ENCODE measurements at regions not wholly inside any gene's neighbourhood (a gene's known extent, or its start where the extent isn't known, plus 50 kb on each side); places are given as distances from the start of the nearest gene placed in this dataset.
A peak's percentile ranks its signal among the peaks of the same experiment; 100 is the strongest.

DNA sequence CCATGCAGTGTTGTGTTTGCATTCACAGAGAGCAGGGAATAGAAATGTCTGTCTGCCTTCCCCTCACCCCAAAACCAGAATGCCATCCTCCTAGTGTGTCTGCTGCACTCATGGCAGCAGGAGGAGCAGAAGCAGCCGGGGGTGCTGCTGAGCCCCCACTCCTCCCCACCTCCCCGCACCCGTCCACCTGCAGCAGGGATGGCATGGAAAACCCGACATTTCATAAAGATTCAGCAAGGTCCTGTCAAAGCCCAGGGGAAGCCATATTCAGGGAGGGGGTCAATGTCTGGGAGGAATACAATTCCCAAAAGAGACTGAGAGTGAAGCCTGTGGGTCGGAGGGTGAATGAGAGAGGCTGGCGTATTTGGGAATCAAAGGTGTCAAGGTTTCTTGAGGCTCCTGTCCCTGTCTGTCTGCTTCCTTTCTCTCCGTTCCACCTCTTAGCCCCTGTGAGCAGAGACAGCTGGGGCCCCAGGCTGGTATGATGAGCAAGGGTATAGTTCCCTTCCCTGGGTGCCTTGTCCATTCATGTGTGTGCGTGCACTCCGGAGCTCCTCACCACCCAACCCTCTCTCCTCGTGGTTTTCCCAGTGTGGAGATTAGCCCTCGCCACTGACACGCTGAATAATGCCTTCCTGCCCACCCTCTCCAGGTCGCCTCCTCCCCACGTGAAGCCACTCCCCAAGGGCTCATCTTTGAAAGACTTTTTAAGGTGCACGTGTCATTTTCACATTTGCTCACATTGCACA lies 133.5 kb upstream of the ZNF236 start:
- H3K36me3 ChIP-seq: no peaks in the 10 kb centered on the region
- no peak overlapping the region for H3K27ac ChIP-seq
- no peaks in the 10 kb centered on the region for H3K9me3 ChIP-seq
- H3K27me3 ChIP-seq (replicated peaks; ENCODE audit: insufficient read depth): no peaks in the 10 kb centered on the region
- no peaks in the 10 kb centered on the region for H3K4me1 ChIP-seq (ENCODE audit: control insufficient read depth in 1 of 2, low read depth in 2 of 2)
- no peak for DNase-seq (ENCODE audit: low spot score)
- no peak for ATAC-seq (ENCODE audit: insufficient number of reproducible peaks, low FRiP score, low read depth)
- TF ChIP-seq, protein P1, sequence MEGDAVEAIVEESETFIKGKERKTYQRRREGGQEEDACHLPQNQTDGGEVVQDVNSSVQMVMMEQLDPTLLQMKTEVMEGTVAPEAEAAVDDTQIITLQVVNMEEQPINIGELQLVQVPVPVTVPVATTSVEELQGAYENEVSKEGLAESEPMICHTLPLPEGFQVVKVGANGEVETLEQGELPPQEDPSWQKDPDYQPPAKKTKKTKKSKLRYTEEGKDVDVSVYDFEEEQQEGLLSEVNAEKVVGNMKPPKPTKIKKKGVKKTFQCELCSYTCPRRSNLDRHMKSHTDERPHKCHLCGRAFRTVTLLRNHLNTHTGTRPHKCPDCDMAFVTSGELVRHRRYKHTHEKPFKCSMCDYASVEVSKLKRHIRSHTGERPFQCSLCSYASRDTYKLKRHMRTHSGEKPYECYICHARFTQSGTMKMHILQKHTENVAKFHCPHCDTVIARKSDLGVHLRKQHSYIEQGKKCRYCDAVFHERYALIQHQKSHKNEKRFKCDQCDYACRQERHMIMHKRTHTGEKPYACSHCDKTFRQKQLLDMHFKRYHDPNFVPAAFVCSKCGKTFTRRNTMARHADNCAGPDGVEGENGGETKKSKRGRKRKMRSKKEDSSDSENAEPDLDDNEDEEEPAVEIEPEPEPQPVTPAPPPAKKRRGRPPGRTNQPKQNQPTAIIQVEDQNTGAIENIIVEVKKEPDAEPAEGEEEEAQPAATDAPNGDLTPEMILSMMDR (IDR thresholded peaks at IDR 0.05): no peak
- no peak overlapping the region for H3K4me3 ChIP-seq

DNA sequence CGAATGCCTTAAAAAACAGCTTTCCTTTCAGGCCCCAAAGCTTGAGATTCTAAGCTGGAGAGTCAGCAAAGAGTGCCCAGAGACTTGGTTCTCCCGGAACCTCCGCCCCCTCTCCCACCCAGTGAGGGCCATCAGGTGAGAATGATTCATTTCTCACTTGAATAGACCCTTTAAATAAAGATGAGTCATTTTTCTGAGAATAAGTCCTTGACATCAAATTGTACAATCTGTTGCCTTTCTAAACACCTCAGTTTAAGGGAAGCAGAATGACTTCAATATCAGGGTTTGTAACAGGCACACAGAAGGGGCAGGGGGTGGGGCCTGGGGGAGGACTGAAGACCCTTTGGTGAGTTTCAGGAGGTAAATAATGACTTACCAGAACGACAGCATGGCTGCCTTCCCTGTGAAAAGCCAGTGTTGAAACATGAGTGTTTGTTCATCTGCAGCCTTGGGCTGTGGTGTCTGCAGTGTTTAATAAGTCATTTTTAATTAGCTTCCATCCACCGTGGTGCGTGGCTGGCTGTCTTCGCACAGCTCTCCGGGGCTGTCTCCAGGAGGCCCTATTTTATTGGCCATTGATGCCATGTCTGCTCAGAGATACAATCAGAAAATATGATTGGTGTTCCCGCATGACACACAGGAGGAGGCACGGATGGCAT lies 134.9 kb upstream of the ZNF236 start:
- Histone ChIP-seq H3K4me3 (no peak overlapping the region), H3K36me3 (no peaks in the 10 kb centered on the region), H3K9me3 (no peaks in the 10 kb centered on the region), H3K27ac (no peak overlapping the region), H3K27me3 (replicated peaks; ENCODE audit: insufficient read depth) (no peaks in the 10 kb centered on the region), H3K4me1 (ENCODE audit: control insufficient read depth in 1 of 2, low read depth in 2 of 2) (no peaks in the 10 kb centered on the region)
- DNase-seq (ENCODE audit: low spot score) (no peak), ATAC-seq (ENCODE audit: insufficient number of reproducible peaks, low FRiP score, low read depth) (no peak)
- TF ChIP-seq, protein P1 (IDR thresholded peaks at IDR 0.05): no peak

DNA sequence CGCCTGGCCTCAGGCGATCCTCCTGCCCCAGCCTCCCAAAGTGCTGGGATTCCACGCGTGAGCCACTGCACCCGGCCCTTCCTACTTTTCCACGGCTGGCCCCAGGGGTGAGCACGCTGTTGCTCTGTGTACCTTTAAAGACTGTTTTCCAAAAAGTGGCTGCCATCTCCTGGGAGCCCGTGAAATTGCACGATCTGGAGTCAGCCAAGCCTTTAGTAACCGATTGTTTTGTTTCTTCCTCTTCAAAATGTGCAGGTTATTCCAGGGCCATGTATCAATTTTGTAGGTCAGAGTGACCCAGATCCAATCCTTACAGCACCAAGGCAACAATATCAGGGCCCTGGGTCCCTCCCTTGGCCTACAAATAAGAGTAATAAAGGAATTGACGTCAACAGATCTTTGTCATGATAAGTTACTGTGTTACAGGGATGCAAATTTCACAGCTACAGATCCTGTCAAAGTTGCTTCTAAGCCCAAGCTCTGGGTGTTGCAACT lies 135.6 kb upstream of the ZNF236 start:
- no peaks in the 10 kb centered on the region for H3K4me1 ChIP-seq (ENCODE audit: control insufficient read depth in 1 of 2, low read depth in 2 of 2)
- no peaks in the 10 kb centered on the region for H3K36me3 ChIP-seq
- no peaks in the 10 kb centered on the region for H3K9me3 ChIP-seq
- H3K27me3 ChIP-seq (replicated peaks; ENCODE audit: insufficient read depth): no peaks in the 10 kb centered on the region
- TF ChIP-seq, protein P1 (IDR thresholded peaks at IDR 0.05): peak; percentile 47
- H3K27ac ChIP-seq: no peak overlapping the region
- no peak for DNase-seq (ENCODE audit: low spot score)
- H3K4me3 ChIP-seq: no peak overlapping the region
- ATAC-seq (ENCODE audit: insufficient number of reproducible peaks, low FRiP score, low read depth): peak; percentile 63

DNA sequence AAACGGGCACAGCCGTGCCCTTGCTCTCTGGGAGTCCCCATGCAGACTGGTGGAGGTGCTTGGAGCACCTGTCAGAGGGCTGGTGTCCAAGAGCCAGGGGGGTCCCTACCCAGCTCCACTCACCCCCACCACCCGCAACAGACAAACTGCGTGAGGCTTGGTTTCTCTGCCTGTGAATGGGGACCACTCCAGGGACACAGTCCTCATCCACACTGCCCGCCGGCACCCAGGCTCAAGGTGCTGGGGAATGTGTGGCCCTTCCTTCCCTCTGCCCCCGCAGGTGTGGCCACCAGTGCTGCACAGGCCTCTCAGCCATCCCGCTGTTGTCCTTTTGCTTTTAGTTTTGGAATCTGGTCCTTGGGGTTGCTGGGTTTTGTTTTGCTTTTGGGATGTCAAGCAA lies 136.5 kb upstream of the ZNF236 start:
- DNase-seq (ENCODE audit: low spot score) (no peak), ATAC-seq (ENCODE audit: insufficient number of reproducible peaks, low FRiP score, low read depth) (no peak)
- Histone ChIP-seq H3K4me1 (ENCODE audit: control insufficient read depth in 1 of 2, low read depth in 2 of 2) (no peaks in the 10 kb centered on the region), H3K36me3 (no peaks in the 10 kb centered on the region), H3K27ac (no peak overlapping the region), H3K27me3 (replicated peaks; ENCODE audit: insufficient read depth) (no peaks in the 10 kb centered on the region), H3K4me3 (no peak overlapping the region), H3K9me3 (no peaks in the 10 kb centered on the region)
- TF ChIP-seq, protein P1 (IDR thresholded peaks at IDR 0.05): no peak

DNA sequence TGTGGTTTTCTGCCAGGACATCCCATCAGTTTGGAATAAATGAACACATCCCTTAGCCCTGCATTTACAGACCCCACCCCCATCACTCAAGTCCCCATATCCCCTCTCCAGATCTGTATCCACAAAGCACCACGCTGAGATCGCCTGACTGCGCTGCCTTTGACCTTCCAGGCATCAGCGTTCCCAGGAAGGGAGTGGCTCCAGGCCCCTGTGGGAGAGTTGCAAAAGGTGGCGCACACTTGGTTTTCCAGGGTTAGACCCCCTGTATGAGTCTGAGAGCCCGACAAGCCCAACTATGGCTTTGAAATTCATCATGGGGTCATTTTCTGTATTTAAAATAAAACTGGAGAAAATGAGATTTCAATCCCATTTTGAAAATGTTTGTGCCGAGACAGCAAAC lies 137.0 kb upstream of the ZNF236 start:
- H3K27me3 ChIP-seq (replicated peaks; ENCODE audit: insufficient read depth): no peaks in the 10 kb centered on the region
- H3K4me1 ChIP-seq (ENCODE audit: control insufficient read depth in 1 of 2, low read depth in 2 of 2): no peaks in the 10 kb centered on the region
- H3K36me3 ChIP-seq: no peaks in the 10 kb centered on the region
- H3K9me3 ChIP-seq: no peaks in the 10 kb centered on the region
- TF ChIP-seq, protein P1 (IDR thresholded peaks at IDR 0.05): no peak
- DNase-seq (ENCODE audit: low spot score) (no peak), ATAC-seq (ENCODE audit: insufficient number of reproducible peaks, low FRiP score, low read depth) (no peak)
- H3K27ac ChIP-seq: no peak overlapping the region
- H3K4me3 ChIP-seq: no peak overlapping the region

Data from thoracic aorta (tissue), 2 donors.